Osteoblast (primary cell): ENCODE measurements at regions not wholly inside any gene's neighbourhood (a gene's known extent, or its start where the extent isn't known, plus 50 kb on each side); places are given as distances from the start of the nearest gene placed in this dataset.
A peak's percentile ranks its signal among the peaks of the same experiment; 100 is the strongest.

Experiments used
- DNase-seq: peaks from one replicate; pipeline ENCODE4 v3.0.0; 2011; ENCODE audit warnings: low spot score, mixed read lengths; ENCODE audit not compliant: insufficient read length; ENCODE audit errors: missing footprints
- H2AFZ ChIP-seq: 2 replicates; pipeline ENCODE4 v1.6.0; 2011; ENCODE audit warnings: mild to moderate bottlenecking, low read length
- H3K27ac ChIP-seq: 2 replicates; pipeline ENCODE4 v1.5.1; 2011; ENCODE audit warnings: mild to moderate bottlenecking, low read depth, low read length, moderate library complexity
- H3K27me3 ChIP-seq: 2 replicates; pipeline ENCODE4 v1.6.0; 2012; ENCODE audit warnings: mild to moderate bottlenecking, control low read depth, inconsistent platforms, low read length, moderate library complexity; ENCODE audit not compliant: insufficient read depth
- H3K36me3 ChIP-seq: 2 replicates; pipeline ENCODE4 v1.5.1; 2011; ENCODE audit warnings: mild to moderate bottlenecking, low read length, control low read depth, moderate library complexity; ENCODE audit not compliant: insufficient read depth
- H3K4me1 ChIP-seq: 2 replicates; pipeline ENCODE4 v1.5.1; 2011; ENCODE audit warnings: mild to moderate bottlenecking, low read length, control low read depth, moderate library complexity; ENCODE audit not compliant: insufficient read depth
- H3K4me2 ChIP-seq: 2 replicates; pipeline ENCODE4 v1.6.0; 2011; ENCODE audit warnings: mild to moderate bottlenecking, low read length; ENCODE audit not compliant: insufficient read depth
- H3K4me3 ChIP-seq: fragments of 200-600 bp; sonication (generic); 3 replicates; pipeline ENCODE4 v1.5.1; 2012; ENCODE audit warnings: mild to moderate bottlenecking, low read length, inconsistent platforms; ENCODE audit not compliant: insufficient read depth
- H3K79me2 ChIP-seq: 2 replicates; pipeline ENCODE4 v1.6.0; 2012; ENCODE audit warnings: mild to moderate bottlenecking, low read length, control low read depth, inconsistent platforms; ENCODE audit not compliant: insufficient read depth
- H3K9me3 ChIP-seq: 2 replicates; pipeline ENCODE4 v1.5.1; 2011; ENCODE audit warnings: low read depth, low read length, control low read depth
- H4K20me1 ChIP-seq: 2 replicates; pipeline ENCODE4 v1.6.0; 2012; ENCODE audit warnings: mild to moderate bottlenecking, low read length, control low read depth; ENCODE audit not compliant: insufficient read depth
- TF ChIP-seq, protein P1 (sequence below): IDR thresholded peaks from 2 replicates; pipeline ENCODE4 v1.5.1; 2011; ENCODE audit warnings: mild to moderate bottlenecking, low read depth, low read length, moderate library complexity; ENCODE audit errors: extremely low read depth

DNA sequence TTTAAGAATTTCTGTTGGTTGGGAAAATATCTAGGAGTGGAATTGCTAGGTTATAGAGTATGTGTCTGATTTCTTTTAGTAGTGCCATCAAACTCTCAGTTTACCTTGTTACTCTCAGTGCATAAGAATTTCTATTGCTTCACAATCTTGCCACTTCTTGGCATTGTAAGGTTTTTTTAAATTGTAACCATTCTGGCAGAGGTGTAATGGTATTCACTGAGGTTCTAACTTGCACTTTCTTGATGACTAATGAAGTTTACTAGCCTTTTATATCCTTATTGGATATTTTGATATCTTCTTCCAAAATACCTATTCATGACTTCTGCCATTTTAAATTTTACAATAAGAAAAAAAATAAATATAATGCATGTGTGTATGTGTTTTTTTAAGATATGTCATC, 478.0 kb downstream of the NAV3 start:
- TF ChIP-seq, protein P1, sequence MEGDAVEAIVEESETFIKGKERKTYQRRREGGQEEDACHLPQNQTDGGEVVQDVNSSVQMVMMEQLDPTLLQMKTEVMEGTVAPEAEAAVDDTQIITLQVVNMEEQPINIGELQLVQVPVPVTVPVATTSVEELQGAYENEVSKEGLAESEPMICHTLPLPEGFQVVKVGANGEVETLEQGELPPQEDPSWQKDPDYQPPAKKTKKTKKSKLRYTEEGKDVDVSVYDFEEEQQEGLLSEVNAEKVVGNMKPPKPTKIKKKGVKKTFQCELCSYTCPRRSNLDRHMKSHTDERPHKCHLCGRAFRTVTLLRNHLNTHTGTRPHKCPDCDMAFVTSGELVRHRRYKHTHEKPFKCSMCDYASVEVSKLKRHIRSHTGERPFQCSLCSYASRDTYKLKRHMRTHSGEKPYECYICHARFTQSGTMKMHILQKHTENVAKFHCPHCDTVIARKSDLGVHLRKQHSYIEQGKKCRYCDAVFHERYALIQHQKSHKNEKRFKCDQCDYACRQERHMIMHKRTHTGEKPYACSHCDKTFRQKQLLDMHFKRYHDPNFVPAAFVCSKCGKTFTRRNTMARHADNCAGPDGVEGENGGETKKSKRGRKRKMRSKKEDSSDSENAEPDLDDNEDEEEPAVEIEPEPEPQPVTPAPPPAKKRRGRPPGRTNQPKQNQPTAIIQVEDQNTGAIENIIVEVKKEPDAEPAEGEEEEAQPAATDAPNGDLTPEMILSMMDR: no peak
- Histone ChIP-seq H2AFZ (no peak overlapping the region), H3K4me3 (no peak overlapping the region), H3K36me3 (no peaks in the 10 kb centered on the region), H3K27ac (no peak overlapping the region), H4K20me1 (no peaks in the 10 kb centered on the region), H3K27me3 (no peaks in the 10 kb centered on the region), H3K4me2 (no peak overlapping the region), H3K4me1 (no peaks in the 10 kb centered on the region), H3K9me3 (no peaks in the 10 kb centered on the region), H3K79me2 (no peaks in the 10 kb centered on the region)
- no peak for DNase-seq

DNA sequence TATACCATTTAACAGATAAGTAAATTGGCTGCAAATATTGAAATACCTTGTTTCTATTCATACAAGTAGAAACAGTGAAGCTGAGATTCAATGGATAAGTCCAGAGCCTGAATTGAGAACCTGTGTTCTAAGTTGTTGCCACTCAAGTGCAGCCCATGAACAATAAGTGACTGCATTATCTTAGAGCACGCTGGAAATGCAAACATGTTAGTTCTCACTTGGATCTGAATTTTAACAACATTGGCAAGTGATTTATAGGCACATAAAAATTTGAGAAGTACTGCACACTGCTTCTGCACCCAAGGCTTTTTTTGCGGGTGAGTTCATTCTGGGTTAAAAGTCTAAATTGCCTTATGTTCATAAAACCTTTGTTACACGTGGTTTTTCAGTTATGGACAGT, 484.3 kb downstream of the NAV3 start:
- H4K20me1 ChIP-seq: no peaks in the 10 kb centered on the region
- no peaks in the 10 kb centered on the region for H3K27me3 ChIP-seq
- no peak for DNase-seq
- TF ChIP-seq, protein P1: no peak
- no peak overlapping the region for H3K27ac ChIP-seq
- H3K4me1 ChIP-seq: no peaks in the 10 kb centered on the region
- H3K36me3 ChIP-seq: no peaks in the 10 kb centered on the region
- H3K9me3 ChIP-seq: no peaks in the 10 kb centered on the region
- no peak overlapping the region for H2AFZ ChIP-seq
- no peaks in the 10 kb centered on the region for H3K79me2 ChIP-seq
- H3K4me2 ChIP-seq: no peak overlapping the region
- H3K4me3 ChIP-seq: no peak overlapping the region

DNA sequence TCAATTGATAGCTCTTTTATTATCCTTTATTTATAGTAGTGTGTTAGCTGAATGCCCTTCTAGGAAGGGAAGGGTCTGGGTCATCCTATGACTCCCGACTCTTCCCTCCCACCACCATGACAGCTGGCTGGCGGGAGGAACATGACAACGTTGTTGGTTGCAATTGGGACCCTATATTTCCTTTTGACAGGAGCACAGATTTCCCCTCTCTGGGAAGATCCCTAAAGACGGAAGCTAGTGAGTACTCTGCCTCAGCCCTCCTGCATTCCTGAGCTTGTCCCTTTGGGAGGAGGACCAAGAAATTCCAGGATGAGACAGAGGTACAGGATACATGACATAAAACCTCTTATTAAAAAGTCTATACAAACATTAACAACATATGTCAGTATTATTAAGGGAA, 485.4 kb downstream of the NAV3 start:
- no peaks in the 10 kb centered on the region for H3K9me3 ChIP-seq
- no peak overlapping the region for H3K27ac ChIP-seq
- no peak overlapping the region for H3K4me2 ChIP-seq
- H3K79me2 ChIP-seq: no peaks in the 10 kb centered on the region
- no peaks in the 10 kb centered on the region for H3K36me3 ChIP-seq
- TF ChIP-seq, protein P1: no peak
- peak overlapping the region; percentile 17 for H2AFZ ChIP-seq
- H3K27me3 ChIP-seq: no peaks in the 10 kb centered on the region
- DNase-seq: no peak
- H3K4me3 ChIP-seq: no peak overlapping the region
- H3K4me1 ChIP-seq: no peaks in the 10 kb centered on the region
- H4K20me1 ChIP-seq: no peaks in the 10 kb centered on the region

DNA sequence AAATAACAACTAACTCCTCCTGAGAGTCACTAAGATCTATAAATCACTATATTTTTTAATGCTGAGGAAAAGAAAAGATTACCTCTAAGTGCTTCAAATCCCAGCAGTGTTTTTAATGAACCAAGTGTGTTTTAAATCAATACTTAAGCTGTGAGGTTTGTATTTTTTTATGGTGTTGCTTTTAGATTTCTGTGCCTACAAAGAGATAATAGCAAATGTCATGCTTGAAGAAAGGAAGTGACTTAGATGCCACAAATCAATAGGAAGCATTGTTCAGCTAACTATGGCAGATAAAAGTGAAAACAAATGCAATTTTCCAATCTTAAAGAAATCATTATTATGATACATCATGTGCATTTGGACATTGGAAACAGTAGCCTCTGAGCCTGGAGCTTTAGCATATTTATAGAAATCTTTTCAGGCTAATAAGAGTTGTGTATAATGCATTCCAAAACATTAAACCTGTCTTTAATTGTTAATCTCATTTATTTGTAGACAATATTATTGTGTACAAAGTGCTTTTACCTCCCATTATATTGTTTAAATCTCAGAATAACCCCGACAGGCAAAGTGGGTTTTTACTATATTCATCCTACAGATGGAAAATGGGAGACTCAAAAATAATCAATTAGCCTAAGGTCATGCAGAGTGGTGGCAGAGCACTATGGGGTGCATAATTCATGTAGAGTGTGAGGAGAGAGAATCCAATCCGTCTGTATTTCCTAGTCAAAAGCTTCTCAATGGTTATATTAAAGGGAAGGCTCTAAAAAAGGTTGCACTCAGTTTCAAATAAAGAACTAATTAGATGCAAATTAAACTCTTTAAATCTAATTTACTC, 486.2 kb downstream of the NAV3 start:
- Histone ChIP-seq H2AFZ (no peak overlapping the region), H3K27me3 (no peaks in the 10 kb centered on the region), H3K4me3 (no peak overlapping the region), H4K20me1 (no peaks in the 10 kb centered on the region), H3K36me3 (no peaks in the 10 kb centered on the region), H3K27ac (no peak overlapping the region), H3K79me2 (no peaks in the 10 kb centered on the region), H3K4me1 (no peaks in the 10 kb centered on the region), H3K9me3 (no peaks in the 10 kb centered on the region), H3K4me2 (no peak overlapping the region)
- TF ChIP-seq, protein P1: no peak
- DNase-seq: no peak
